ENCODE measurements at regions not wholly inside any gene's neighbourhood (a gene's known extent, or its start where the extent isn't known, plus 50 kb on each side); places are given as distances from the start of the nearest gene placed in this dataset.
"Not testable (repeated sequence)": the region's sequence is repeated elsewhere in the genome, so short reads cannot be mapped to it uniquely, and the experiment has no call there.

DNA sequence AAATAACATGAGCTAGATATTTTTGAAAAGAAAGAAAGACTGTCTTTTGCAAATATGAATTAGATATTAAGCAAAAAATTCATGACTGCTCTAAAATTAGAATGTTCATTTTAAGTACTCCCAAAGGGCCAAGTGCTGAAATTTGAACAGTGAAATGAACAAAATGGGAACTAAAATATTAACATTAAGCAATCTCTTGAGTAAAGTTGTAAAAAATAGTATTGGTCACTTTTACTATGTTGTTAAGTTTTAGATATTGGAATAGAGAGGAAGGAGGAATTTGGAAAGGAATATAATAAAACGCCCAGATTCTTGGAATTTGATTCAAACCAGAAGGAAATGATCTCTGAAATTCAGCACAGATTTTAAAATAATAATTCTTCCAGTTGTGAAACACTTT, 125.9 kb upstream of the ANK2 start:
- DNase-seq, result no peak
- intact Hi-C loops (cut with DNase I), result no loop called here
- ATAC-seq, result no peak

DNA sequence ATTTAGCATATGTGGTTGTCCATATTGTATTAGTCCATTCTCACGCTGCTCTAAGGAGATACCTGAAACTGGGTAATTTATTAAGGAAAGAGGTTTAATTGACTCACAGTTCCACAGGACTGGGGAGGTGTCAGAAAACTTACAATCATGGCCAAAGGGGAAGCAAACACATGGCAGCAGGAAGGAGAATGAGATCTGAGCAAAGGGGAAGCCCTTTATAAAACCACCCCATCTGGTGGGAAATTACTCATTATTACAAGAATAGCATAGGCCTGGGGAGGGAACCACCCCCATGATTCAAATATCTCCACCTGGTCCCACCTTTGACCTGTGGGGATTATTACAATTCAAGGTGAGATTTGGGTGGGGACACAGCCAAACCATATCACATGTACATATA, 122.6 kb upstream of the ANK2 start:
- intact Hi-C loops (cut with DNase I), result no loop called here
- DNase-seq (no peak), ATAC-seq (no peak)

- ATAC-seq, result no peak
These were observed 121.9 kb upstream of the ANK2 start for GRCh38 chr4:112927544-112927943.

GRCh38 chr4:112931001-112931400, 118.5 kb upstream of the ANK2 start:
- DNase-seq (no peak), ATAC-seq (no peak)
- intact Hi-C loops (cut with DNase I), result no loop called here

More at GRCh38 chr4:112927544-112927943, 121.9 kb upstream of the ANK2 start:
- intact Hi-C loops (cut with DNase I), result no loop called here
- no peak for DNase-seq

DNA sequence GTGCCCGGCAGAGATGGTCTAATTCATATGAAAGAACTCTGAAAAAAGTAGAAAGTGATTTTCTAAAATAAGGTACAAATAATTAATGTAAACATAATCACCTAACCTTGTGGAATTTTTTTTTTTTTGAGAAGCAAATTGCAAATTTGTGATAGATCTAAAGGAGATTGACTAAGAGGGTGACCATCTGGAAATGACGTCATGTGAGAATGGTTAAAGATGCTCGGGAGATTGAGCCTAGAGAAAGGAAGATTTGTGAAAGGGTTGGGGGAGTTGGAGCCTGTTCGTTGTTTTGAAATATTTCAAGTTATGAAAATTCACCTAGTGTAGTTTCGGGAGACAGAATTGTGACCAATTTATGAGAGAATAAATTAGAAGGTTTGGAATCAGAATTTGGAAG, 115.7 kb upstream of the ANK2 start:
- ATAC-seq (no peak), DNase-seq (no peak)
- intact Hi-C loops (cut with DNase I), result loop anchor here in 1 of 2 donors (2.0 kb wide), 1 partner anchor 65 kb away; no protein-coding TSS in a partner anchor

DNA sequence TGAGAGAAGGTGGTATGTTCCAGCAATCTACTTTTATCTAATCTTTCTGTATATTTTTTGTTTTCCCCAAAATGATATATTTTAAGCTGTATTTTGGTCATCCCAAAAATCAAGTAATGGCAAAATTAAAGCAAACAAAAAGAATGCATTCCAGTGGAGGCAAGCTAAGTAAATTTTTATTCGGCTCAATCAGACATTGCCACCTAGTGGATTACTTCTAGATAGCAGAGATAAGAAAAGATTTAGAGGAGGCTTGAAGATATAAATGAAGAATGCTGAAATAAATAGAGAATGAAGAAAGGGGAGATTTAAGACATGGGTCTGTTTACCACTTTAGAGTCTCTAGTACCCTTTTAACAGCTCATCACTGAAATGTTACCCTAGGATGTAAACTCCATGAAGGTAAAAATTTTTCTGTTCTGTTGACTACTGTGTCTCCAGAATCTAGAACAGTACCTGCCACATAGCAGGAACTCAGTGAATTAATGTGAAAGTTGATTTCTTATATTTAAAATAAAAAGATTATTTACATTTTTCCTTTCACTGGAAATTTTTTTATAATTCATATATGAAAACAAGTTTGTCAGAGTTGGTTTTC, 110.9 kb upstream of the ANK2 start:
- ATAC-seq (no peak), DNase-seq (no peak)
- intact Hi-C loops (cut with DNase I), result no loop called here

DNA sequence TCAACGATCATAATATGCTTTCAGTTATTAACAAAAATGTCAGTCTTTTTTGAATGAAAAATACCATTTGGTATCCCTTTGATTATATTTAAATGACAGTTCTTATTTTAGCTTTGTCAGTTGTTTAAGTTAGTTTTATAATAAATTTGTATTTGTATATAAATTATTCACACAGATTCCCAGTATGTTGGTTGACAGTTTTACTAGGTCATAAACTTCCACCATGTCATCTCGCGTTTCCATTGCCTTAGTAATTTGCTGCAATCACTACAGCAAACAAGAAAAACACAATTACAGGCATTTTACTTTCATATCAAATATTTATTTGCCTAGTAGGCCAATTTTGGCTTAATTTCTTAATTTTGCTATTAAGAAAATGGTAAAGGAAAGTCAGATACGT, 109.6 kb upstream of the ANK2 start:
- intact Hi-C loops (cut with DNase I), result loop anchor here in 1 of 2 donors (5.0 to 10.0 kb wide), 2 partner anchors 175 to 313 kb away; no protein-coding TSS in a partner anchor
- no peak for ATAC-seq
- no peak for DNase-seq

DNA sequence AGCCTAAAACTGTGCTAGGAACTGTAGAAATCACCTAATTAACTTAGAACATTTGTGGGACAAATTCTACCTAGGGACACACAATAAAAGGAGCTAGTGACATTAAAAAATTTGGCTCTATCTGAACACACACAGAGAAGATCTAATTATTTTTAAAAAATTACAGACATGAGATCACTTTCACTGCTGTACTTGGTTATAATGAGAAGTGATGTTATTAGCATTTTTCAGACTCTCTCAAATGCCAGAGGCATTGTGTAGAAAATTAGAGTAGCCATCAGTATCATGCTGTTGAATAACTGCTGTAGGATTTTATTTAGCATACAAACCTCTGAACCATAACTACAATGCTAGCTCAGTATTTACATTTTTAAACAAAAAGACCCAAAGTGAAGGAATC, 109.1 kb upstream of the ANK2 start:
- no peak for ATAC-seq
- intact Hi-C loops (cut with DNase I), result loop anchor here in 1 of 2 donors (5.0 to 10.0 kb wide), 2 partner anchors 176 to 313 kb away; no protein-coding TSS in a partner anchor
- DNase-seq, result no peak

GRCh38 chr4:112942077-112942476, 107.4 kb upstream of the ANK2 start:
- no peak for ATAC-seq
- DNase-seq, result no peak
- intact Hi-C loops (cut with DNase I), result loop anchor here in 1 of 2 donors (5.0 to 10.0 kb wide), 2 partner anchors 177 to 315 kb away; no protein-coding TSS in a partner anchor

- ATAC-seq (no peak), DNase-seq (no peak)
- intact Hi-C loops (cut with DNase I), result loop anchor here in 1 of 2 donors (5.0 to 10.0 kb wide), 2 partner anchors 178 to 316 kb away; no protein-coding TSS in a partner anchor
These were observed 106.5 kb upstream of the ANK2 start for GRCh38 chr4:112942997-112943396.

DNA sequence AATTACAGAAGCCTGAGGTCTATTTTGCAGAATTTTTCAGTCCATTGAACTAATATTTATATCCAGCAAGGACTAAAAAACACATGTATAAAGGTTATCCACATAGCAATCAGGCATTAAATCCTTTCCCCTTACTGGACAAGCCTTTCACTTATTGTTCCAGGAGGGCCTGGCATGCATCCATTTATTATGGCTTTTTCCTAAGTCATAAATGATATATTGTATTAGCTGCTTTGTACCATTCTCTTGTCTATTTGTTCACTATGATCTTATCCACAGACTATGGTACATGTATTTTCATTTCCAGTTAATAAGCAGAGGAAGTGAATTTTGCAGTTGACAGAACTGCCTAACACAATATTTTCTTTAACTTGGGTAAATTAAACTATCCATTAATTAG, 105.4 kb upstream of the ANK2 start:
- ATAC-seq (no peak), DNase-seq (no peak)
- intact Hi-C loops (cut with DNase I), result loop anchor here in 1 of 2 donors (5.0 to 10.0 kb wide), 2 partner anchors 179 to 317 kb away; no protein-coding TSS in a partner anchor

DNA sequence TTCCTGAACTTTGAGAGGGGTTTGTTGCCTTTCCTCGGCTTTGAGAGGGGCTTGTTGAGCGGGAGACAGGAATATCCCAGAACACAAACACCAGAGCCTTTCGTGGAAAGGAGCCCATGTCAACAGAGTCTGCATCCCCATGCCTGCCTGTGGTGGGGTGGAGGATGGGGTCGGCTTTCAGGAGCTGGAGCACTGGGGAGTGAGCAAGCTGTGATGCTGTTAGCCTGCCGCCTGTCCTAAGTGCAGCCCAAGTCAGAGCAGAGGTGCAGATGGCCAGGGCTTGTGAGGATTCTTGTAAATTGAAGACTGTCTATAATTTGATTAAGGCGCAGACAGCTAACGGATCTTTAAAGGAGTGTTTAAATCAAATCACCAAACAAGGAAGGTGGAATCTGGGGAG, 103.3 kb upstream of the ANK2 start:
- intact Hi-C loops (cut with DNase I), result loop anchor here in 1 of 2 donors (10.0 kb wide), 1 partner anchor 181 kb away; no protein-coding TSS in a partner anchor
- ATAC-seq, result no peak
- no peak for DNase-seq

DNA sequence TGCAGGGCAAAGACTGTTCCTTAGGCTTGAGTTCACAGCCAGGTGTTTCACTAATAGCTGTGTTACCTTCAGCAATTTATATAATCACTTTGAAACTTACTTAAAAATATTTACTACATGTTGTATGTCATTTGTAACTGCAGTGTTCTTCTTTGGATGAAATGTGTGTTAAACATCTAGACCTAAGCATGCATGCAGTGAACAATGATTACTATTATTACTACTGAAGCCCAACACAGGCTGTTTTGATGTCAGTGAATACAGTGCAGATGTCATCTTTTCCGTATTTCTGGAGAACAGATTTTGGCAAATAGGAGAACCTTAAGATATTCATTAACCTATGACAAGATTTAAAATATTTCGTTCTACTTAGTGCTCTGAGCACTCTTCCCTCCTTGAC, 101.8 kb upstream of the ANK2 start:
- DNase-seq (no peak), ATAC-seq (no peak)
- intact Hi-C loops (cut with DNase I), result loop anchor here in 1 of 2 donors (10.0 kb wide), 1 partner anchor 183 kb away; no protein-coding TSS in a partner anchor

DNA sequence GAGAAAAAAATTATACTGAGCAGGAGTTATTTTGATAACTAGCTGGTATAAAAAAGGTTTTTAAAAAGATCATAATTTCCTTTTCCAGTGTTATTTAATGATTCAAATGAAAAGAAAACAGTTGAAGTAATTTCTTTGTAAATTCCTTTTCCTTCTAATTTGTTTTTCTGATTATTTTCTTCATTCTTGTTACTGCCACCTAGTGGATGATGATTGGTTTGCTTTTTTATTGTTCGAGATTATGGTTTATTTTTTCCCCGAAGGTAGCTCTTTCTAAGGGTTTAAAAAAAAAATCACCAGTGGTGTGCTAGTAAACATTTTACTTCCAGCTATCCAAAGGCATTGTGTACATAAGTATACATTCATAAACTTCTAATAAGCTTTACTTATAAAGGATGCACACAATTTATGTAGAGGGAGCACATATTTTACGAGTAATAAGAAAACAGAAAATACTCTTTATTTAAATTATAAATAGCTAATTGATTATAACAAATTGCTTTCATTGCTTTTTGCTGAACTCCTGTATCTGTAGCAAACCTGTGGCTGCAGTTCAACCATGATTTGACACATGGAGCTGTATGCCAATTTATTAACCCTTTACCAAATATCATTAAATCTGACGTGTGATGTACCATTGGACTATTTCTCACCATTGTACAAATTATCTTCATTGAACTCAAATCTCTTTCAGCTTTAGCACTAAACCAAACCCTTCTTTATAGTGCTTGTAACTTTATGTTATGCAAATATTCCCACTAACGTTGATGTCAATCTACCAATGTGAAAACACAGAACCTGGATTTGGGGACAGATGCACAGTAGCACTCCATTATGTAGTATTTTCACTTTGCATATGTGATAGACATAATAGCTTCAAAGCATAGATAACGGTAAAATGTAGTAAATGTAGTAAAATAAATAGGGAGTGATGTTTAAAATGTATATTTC, 97.8 kb upstream of the ANK2 start:
- intact Hi-C loops (cut with DNase I), result no loop called here
- DNase-seq (no peak), ATAC-seq (no peak)

- ATAC-seq (no peak), DNase-seq (no peak)
- intact Hi-C loops (cut with DNase I), result no loop called here
These were observed 97.1 kb upstream of the ANK2 start for GRCh38 chr4:112952313-112952700.

- intact Hi-C loops (cut with DNase I), result no loop called here
These were observed 96.2 kb upstream of the ANK2 start for GRCh38 chr4:112953262-112953661.

GRCh38 chr4:112954286-112954685, 95.2 kb upstream of the ANK2 start:
- ATAC-seq, result no peak
- intact Hi-C loops (cut with DNase I), result no loop called here
- no peak for DNase-seq

More at GRCh38 chr4:112953262-112953661, 96.2 kb upstream of the ANK2 start:
- ATAC-seq, result no peak
- DNase-seq, result no peak

DNA sequence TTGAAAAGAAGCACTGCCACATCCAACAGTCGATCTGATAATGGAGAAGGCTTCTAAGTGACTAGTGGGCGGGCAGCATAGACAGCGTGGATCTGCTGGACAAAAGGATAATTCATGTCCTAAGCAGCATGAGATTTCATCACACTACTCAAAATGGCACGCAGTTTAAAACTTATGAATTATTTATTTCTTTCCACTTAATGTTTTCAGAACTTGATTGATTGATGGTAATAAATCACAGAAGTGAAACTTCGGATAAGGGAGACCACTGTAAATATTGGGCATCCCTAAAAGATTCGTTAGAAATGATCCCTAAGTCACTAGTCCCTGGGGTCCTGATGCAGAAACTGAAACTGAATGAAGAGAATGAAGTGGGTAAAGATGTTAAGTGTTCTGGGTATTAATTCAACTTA, 93.0 kb upstream of the ANK2 start:
- no peak for ATAC-seq
- intact Hi-C loops (cut with DNase I), result no loop called here
- DNase-seq, result no peak

DNA sequence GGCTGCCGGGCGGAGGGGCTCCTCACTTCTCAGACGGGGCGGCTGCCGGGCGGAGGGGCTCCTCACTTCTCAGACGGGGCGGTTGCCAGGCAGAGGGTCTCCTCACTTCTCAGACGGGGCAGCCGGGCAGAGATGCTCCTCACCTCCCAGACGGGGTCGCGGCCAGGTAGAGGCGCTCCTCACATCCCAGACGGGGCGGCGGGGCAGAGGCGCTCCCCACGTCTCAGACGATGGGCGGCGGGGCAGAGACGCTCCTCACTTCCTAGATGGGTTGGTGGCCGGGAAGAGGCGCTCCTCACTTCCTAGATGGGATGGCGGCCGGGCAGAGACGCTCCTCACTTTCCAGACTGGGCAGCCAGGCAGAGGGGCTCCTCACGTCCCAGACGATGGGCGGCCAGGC, 91.7 kb upstream of the ANK2 start:
- intact Hi-C loops (cut with DNase I); ATAC-seq; DNase-seq: not testable (repeated sequence)

Data from left cardiac atrium (tissue), 4 donors.